B cell (primary cell): ENCODE measurements at regions not wholly inside any gene's neighbourhood (a gene's known extent, or its start where the extent isn't known, plus 50 kb on each side); places are given as distances from the start of the nearest gene placed in this dataset.

Source experiments
- ATAC-seq: fragments of 200-7000 bp; cut with Tn5 transposase; one replicate; pipeline ENCODE4 v1.10.0; 2021; ENCODE audit warnings: low read depth, mild to moderate bottlenecking, moderate number of reproducible peaks, moderate library complexity
- CTCF ChIA-PET: fragments of 350-600 bp; sonication (Branson Sonifier 250); formaldehyde crosslinking; loops from one replicate; lab custom pipeline; 2021; ENCODE audit warnings: antibody characterized with exemption, inconsistent platforms; lab: Charles Lee
- POLR2A ChIA-PET: fragments of 350-600 bp; sonication (Branson Sonifier 250); formaldehyde crosslinking; loops from one replicate; lab custom pipeline; 2021; ENCODE audit warnings: antibody characterized with exemption; lab: Charles Lee
- DNase-seq: peaks from one replicate; pipeline ENCODE4 v3.0.0; 2013
- H2AFZ ChIP-seq: 2 replicates; pipeline ENCODE4 v1.6.1; 2012; ENCODE audit warnings: mild to moderate bottlenecking, low read depth, low read length; ENCODE audit not compliant: insufficient read depth, poor library complexity, severe bottlenecking
- H3K27ac ChIP-seq, 2 donors: 1 replicate in 1 of 2; 2 replicates in 1 of 2; pipeline ENCODE4 v1.5.1; 2012 to 2013; ENCODE audit warnings: low read length in 2 of 2, mild to moderate bottlenecking in 2 of 2, moderate library complexity in 1 of 2
- H3K27me3 ChIP-seq, 4 experiments: fragments of 200-600 bp in 1 of 4; sonication (generic) in 1 of 4; replicated peaks in 1 of 4; 1 replicate in 2 of 4; 2 replicates in 2 of 4; pipeline versions ENCODE4 v1.6.1 to v1.7.0; 2013 to 2016; ENCODE audit warnings: low read length in 3 of 4, mild to moderate bottlenecking in 2 of 4, mixed read lengths in 1 of 4, moderate library complexity in 1 of 4; ENCODE audit not compliant: insufficient read depth in 4 of 4, control insufficient read depth in 3 of 4; ENCODE audit errors: control extremely low read depth in 1 of 4
- H3K36me3 ChIP-seq, 2 experiments: replicated peaks in 1 of 2; 1 replicate in 1 of 2; 2 replicates in 1 of 2; pipeline versions ENCODE4 v1.6.1 to v1.7.1; 2013; ENCODE audit warnings: low read length in 1 of 2; ENCODE audit not compliant: insufficient read depth in 2 of 2, control insufficient read depth in 1 of 2; ENCODE audit errors: control extremely low read depth in 1 of 2, extremely low read depth in 1 of 2
- H3K4me1 ChIP-seq, 2 donors: fragments of 200-600 bp in 1 of 2; sonication (generic) in 1 of 2; 1 replicate in 1 of 2; 2 replicates in 1 of 2; pipeline versions ENCODE4 v1.5.1 to v1.6.1; 2013 to 2017; ENCODE audit warnings: low read length in 2 of 2; ENCODE audit not compliant: control insufficient read depth in 2 of 2, insufficient read depth in 2 of 2
- H3K4me2 ChIP-seq: replicated peaks from 2 replicates; pipeline ENCODE3; 2012; ENCODE audit warnings: mild to moderate bottlenecking, low read depth, low read length; ENCODE audit not compliant: poor library complexity, severe bottlenecking
- H3K4me3 ChIP-seq, 5 experiments: fragments of 200-600 bp in 1 of 5; sonication (generic) in 1 of 5; 1 replicate in 3 of 5; 2 replicates in 2 of 5; pipeline versions ENCODE4 v1.5.1 to v1.7.0; 2011 to 2016; ENCODE audit warnings: low read length in 4 of 5, mild to moderate bottlenecking in 4 of 5, low read depth in 2 of 5, control low read depth in 1 of 5, moderate library complexity in 1 of 5; ENCODE audit not compliant: insufficient read depth in 1 of 5; ENCODE audit errors: control extremely low read depth in 1 of 5, extremely low read depth in 1 of 5
- H3K79me2 ChIP-seq: fragments of 200-600 bp; sonication (generic); one replicate; pipeline ENCODE4 v1.6.0; 2016; ENCODE audit warnings: low read length; ENCODE audit not compliant: control insufficient read depth, insufficient read depth
- H3K9ac ChIP-seq: fragments of 200-600 bp; sonication (generic); 2 replicates; pipeline ENCODE4 v1.6.1; 2017; ENCODE audit warnings: mild to moderate bottlenecking, low read length, moderate library complexity
- H3K9me3 ChIP-seq, 3 donors: one replicate each; pipeline versions ENCODE4 v1.6.1 to v1.7.1; 2013; ENCODE audit warnings: low read length in 2 of 3; ENCODE audit not compliant: control insufficient read depth in 2 of 3, insufficient read depth in 1 of 3; ENCODE audit errors: control extremely low read depth in 1 of 3
- H4K20me1 ChIP-seq: 2 replicates; pipeline ENCODE4 v1.6.0; 2012; ENCODE audit warnings: mild to moderate bottlenecking, low read length; ENCODE audit not compliant: insufficient read depth, control insufficient read depth, poor library complexity, severe bottlenecking
- H3K27ac Mint-ChIP-seq: one replicate; pipeline ENCODE4 v1.8.0; 2021; ENCODE audit warnings: mixed read lengths
- H3K27me3 Mint-ChIP-seq: one replicate; pipeline ENCODE4 v1.8.0; 2021; ENCODE audit warnings: mixed read lengths
- H3K4me1 Mint-ChIP-seq: one replicate; pipeline ENCODE4 v1.8.0; 2021; ENCODE audit warnings: mixed read lengths
- H3K4me3 Mint-ChIP-seq: one replicate; pipeline ENCODE4 v1.8.0; 2021; ENCODE audit warnings: mixed read lengths
- H3K9me3 Mint-ChIP-seq: one replicate; pipeline ENCODE4 v1.8.0; 2022; ENCODE audit warnings: mixed read lengths; ENCODE audit not compliant: insufficient read depth
- EZH2 ChIP-seq: IDR thresholded peaks from 2 replicates; pipeline ENCODE4 v1.6.1; 2012; ENCODE audit warnings: borderline replicate concordance, low read depth, mild to moderate bottlenecking, moderate library complexity, low read length; ENCODE audit not compliant: insufficient read depth, poor library complexity, severe bottlenecking
- WGBS: methylation state at CpG from one replicate; pipeline ENCODE4 v1.1.5; 2013; ENCODE audit warnings: missing lambda C conversion rate; ENCODE audit not compliant: insufficient coverage; 5-methylcytosine and 5-hydroxymethylcytosine counted together
- intact Hi-C: fragments of 100-400 bp; cut with micrococcal nuclease; formaldehyde crosslinking; loops from one replicate; pipeline ENCODE4 v1.10.0; 2022
- TF ChIP-seq, protein P1 (sequence below): fragments of 200-600 bp; IDR thresholded peaks from one replicate; pipeline ENCODE4 v1.8.0; 2022; ENCODE audit warnings: antibody characterized with exemption, mild to moderate bottlenecking

DNA sequence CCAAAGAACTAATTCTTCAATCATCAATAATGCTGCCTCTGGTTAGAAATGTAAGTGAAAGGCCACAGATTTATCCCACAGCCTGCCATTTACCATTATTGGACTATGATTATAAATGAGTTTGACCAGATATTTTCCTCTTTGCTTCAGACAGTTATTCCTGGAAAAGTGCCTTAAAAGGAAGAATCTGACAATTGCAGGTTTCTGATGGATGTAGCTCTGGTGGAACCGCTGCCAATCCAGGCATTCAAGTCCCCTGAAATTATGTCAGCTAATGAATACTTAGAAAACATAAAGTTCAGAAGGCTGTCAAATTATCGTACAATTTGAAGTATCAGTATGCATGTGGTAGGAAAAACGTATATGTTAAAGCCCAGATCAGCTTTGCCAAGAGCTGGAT, 78.2 kb upstream of the NR4A3 start:
- Histone ChIP-seq H3K9ac (no peak overlapping the region), H3K4me3 (no peak overlapping the region), H3K27me3 (no peaks in the 10 kb centered on the region), H3K4me1 (no peaks in the 10 kb centered on the region), H3K36me3 (no peaks in the 10 kb centered on the region), H4K20me1 (no peaks in the 10 kb centered on the region), H3K9me3 (no peaks in the 10 kb centered on the region), H3K4me2 (no peak overlapping the region), H2AFZ (no peak overlapping the region), H3K27ac (no peak overlapping the region), H3K79me2 (no peaks in the 10 kb centered on the region)
- Mint-ChIP-seq H3K4me3 (no peak overlapping the region), H3K27ac (no peak overlapping the region), H3K4me1 (peaks cover 2% of the 10 kb centered on the region), H3K27me3 (no peaks in the 10 kb centered on the region), H3K9me3 (no peaks in the 10 kb centered on the region)
- CTCF ChIA-PET, result no interaction called here
- no CpG with 5 or more reads among the region's 3 CpGs for WGBS
- POLR2A ChIA-PET, result no interaction called here
- ATAC-seq (no peak), DNase-seq (no peak)
- TF ChIP-seq, protein P1, sequence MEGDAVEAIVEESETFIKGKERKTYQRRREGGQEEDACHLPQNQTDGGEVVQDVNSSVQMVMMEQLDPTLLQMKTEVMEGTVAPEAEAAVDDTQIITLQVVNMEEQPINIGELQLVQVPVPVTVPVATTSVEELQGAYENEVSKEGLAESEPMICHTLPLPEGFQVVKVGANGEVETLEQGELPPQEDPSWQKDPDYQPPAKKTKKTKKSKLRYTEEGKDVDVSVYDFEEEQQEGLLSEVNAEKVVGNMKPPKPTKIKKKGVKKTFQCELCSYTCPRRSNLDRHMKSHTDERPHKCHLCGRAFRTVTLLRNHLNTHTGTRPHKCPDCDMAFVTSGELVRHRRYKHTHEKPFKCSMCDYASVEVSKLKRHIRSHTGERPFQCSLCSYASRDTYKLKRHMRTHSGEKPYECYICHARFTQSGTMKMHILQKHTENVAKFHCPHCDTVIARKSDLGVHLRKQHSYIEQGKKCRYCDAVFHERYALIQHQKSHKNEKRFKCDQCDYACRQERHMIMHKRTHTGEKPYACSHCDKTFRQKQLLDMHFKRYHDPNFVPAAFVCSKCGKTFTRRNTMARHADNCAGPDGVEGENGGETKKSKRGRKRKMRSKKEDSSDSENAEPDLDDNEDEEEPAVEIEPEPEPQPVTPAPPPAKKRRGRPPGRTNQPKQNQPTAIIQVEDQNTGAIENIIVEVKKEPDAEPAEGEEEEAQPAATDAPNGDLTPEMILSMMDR, result no peak
- no peak for TF ChIP-seq EZH2
- intact Hi-C loops, result no loop called here

DNA sequence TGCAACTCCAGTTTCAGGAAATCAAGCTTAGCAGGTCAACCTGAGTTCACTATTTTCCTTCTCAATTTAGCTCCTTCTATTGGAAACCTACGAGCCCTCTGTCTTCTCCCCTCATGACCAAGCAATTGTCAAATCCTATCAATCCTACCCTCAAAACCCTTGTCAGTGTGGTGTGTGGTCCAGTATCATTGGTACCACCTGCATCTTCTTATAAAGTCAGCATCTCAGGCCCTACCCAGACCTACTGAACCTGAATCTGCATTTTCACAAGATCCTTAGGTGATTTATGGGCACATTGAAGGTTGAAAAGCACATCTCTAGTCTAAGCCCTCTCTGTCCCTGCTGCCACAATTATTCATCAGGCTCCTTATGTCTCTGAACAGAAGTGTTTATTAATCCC, 77.6 kb upstream of the NR4A3 start:
- Histone ChIP-seq H3K27ac (no peak overlapping the region), H3K9ac (no peak overlapping the region), H3K4me2 (no peak overlapping the region), H3K9me3 (no peaks in the 10 kb centered on the region), H3K36me3 (no peaks in the 10 kb centered on the region), H3K4me1 (no peaks in the 10 kb centered on the region), H3K4me3 (no peak overlapping the region), H3K79me2 (no peaks in the 10 kb centered on the region), H4K20me1 (no peaks in the 10 kb centered on the region), H2AFZ (no peak overlapping the region), H3K27me3 (no peaks in the 10 kb centered on the region)
- H3K9me3 Mint-ChIP-seq, result no peaks in the 10 kb centered on the region
- H3K27ac Mint-ChIP-seq, result no peak overlapping the region
- TF ChIP-seq EZH2, result no peak
- TF ChIP-seq, protein P1, result no peak
- no peak for DNase-seq
- ChIA-PET POLR2A (no interaction called here), CTCF (no interaction called here)
- H3K4me3 Mint-ChIP-seq, result no peak overlapping the region
- ATAC-seq, result no peak
- peaks cover 2% of the 10 kb centered on the region for H3K4me1 Mint-ChIP-seq
- H3K27me3 Mint-ChIP-seq, result no peaks in the 10 kb centered on the region
- WGBS, result no CpG with 5 or more reads among the region's 1 CpG
- intact Hi-C loops, result no loop called here
